Rectal smooth muscle tissue (tissue), 1 donor: ENCODE measurements at regions not wholly inside any gene's neighbourhood (a gene's known extent, or its start where the extent isn't known, plus 50 kb on each side); places are given as distances from the start of the nearest gene placed in this dataset.
"Not testable (repeated sequence)": the region's sequence is repeated elsewhere in the genome, so short reads cannot be mapped to it uniquely, and the experiment has no call there.

Experiments
- H3K27ac ChIP-seq: one replicate; pipeline ENCODE4 v1.7.0; 2013; ENCODE audit warnings: low read depth, low read length, inconsistent platforms
- H3K27me3 ChIP-seq: one replicate; pipeline ENCODE4 v1.7.0; 2013; ENCODE audit warnings: low read length; ENCODE audit not compliant: control insufficient read depth, insufficient read depth
- H3K36me3 ChIP-seq: one replicate; pipeline ENCODE4 v1.7.0; 2013; ENCODE audit warnings: low read length; ENCODE audit not compliant: control insufficient read depth, insufficient read depth
- H3K4me1 ChIP-seq: one replicate; pipeline ENCODE4 v1.7.0; 2013; ENCODE audit warnings: low read length; ENCODE audit not compliant: control insufficient read depth, insufficient read depth
- H3K4me3 ChIP-seq: one replicate; pipeline ENCODE4 v1.7.0; 2013; ENCODE audit warnings: low read length
- H3K9ac ChIP-seq: one replicate; pipeline ENCODE4 v1.7.0; 2013; ENCODE audit warnings: low read length

- not testable (repeated sequence) for H3K9ac ChIP-seq, H3K36me3 ChIP-seq, H3K4me1 ChIP-seq, H3K27ac ChIP-seq, H3K27me3 ChIP-seq, H3K4me3 ChIP-seq
These were observed 635.3 kb downstream of the MID1IP1 start for GRCh38 chrX:39436538-39436937.

- Histone ChIP-seq H3K4me3 (no peak overlapping the region), H3K4me1 (no peaks in the 10 kb centered on the region), H3K36me3 (no peaks in the 10 kb centered on the region), H3K9ac (no peak overlapping the region), H3K27ac (no peak overlapping the region), H3K27me3 (no peaks in the 10 kb centered on the region)
These were observed 636.6 kb downstream of the MID1IP1 start for GRCh38 chrX:39437670-39438441.

- no peaks in the 10 kb centered on the region for H3K4me1 ChIP-seq
- no peak overlapping the region for H3K27ac ChIP-seq
- H3K36me3 ChIP-seq, result no peaks in the 10 kb centered on the region
- H3K27me3 ChIP-seq, result no peaks in the 10 kb centered on the region
- H3K9ac ChIP-seq, result no peak overlapping the region
- H3K4me3 ChIP-seq, result no peak overlapping the region
These were observed 637.6 kb downstream of the MID1IP1 start for GRCh38 chrX:39438603-39439602.

- no peak overlapping the region for H3K27ac ChIP-seq
- no peaks in the 10 kb centered on the region for H3K4me1 ChIP-seq
These were observed 638.9 kb downstream of the MID1IP1 start for GRCh38 chrX:39439906-39440798.

GRCh38 chrX:39440799-39441284 is 639.6 kb downstream of the MID1IP1 start:
- Histone ChIP-seq H3K27ac (no peak overlapping the region), H3K27me3 (no peaks in the 10 kb centered on the region), H3K4me1 (no peaks in the 10 kb centered on the region), H3K4me3 (no peak overlapping the region), H3K36me3 (no peaks in the 10 kb centered on the region), H3K9ac (no peak overlapping the region)

More at GRCh38 chrX:39439906-39440798, 638.9 kb downstream of the MID1IP1 start:
- Histone ChIP-seq H3K27me3 (no peaks in the 10 kb centered on the region), H3K36me3 (no peaks in the 10 kb centered on the region), H3K9ac (no peak overlapping the region), H3K4me3 (no peak overlapping the region)

- no peaks in the 10 kb centered on the region for H3K27me3 ChIP-seq
- no peak overlapping the region for H3K4me3 ChIP-seq
- H3K9ac ChIP-seq, result no peak overlapping the region
- no peak overlapping the region for H3K27ac ChIP-seq
- no peaks in the 10 kb centered on the region for H3K36me3 ChIP-seq
- no peaks in the 10 kb centered on the region for H3K4me1 ChIP-seq
These were observed 641.1 kb downstream of the MID1IP1 start for GRCh38 chrX:39442332-39442731.

GRCh38 chrX:39443240-39443639 is 642.0 kb downstream of the MID1IP1 start:
- H3K27me3 ChIP-seq, result no peaks in the 10 kb centered on the region
- no peaks in the 10 kb centered on the region for H3K36me3 ChIP-seq
- no peak overlapping the region for H3K4me3 ChIP-seq
- H3K27ac ChIP-seq, result no peak overlapping the region
- H3K9ac ChIP-seq, result no peak overlapping the region
- H3K4me1 ChIP-seq, result no peaks in the 10 kb centered on the region

- Histone ChIP-seq H3K4me3 (no peak overlapping the region), H3K9ac (no peak overlapping the region), H3K27me3 (no peaks in the 10 kb centered on the region), H3K4me1 (no peaks in the 10 kb centered on the region), H3K36me3 (no peaks in the 10 kb centered on the region), H3K27ac (no peak overlapping the region)
These were observed 644.1 kb downstream of the MID1IP1 start for GRCh38 chrX:39445336-39445735.

GRCh38 chrX:39449352-39449751 is 648.1 kb downstream of the MID1IP1 start:
- Histone ChIP-seq H3K4me1 (no peaks in the 10 kb centered on the region), H3K36me3 (no peaks in the 10 kb centered on the region), H3K27me3 (no peaks in the 10 kb centered on the region), H3K27ac (no peak overlapping the region), H3K4me3 (no peak overlapping the region), H3K9ac (no peak overlapping the region)

- H3K27me3 ChIP-seq, result no peaks in the 10 kb centered on the region
- no peaks in the 10 kb centered on the region for H3K4me1 ChIP-seq
- H3K4me3 ChIP-seq, result no peak overlapping the region
- H3K27ac ChIP-seq, result no peak overlapping the region
- H3K9ac ChIP-seq, result no peak overlapping the region
- H3K36me3 ChIP-seq, result no peaks in the 10 kb centered on the region
These were observed 647.4 kb downstream of the BCOR start for GRCh38 chrX:39450234-39450977.

GRCh38 chrX:39451046-39451445 is 646.7 kb downstream of the BCOR start:
- no peaks in the 10 kb centered on the region for H3K36me3 ChIP-seq
- H3K9ac ChIP-seq, result no peak overlapping the region
- no peak overlapping the region for H3K4me3 ChIP-seq
- no peaks in the 10 kb centered on the region for H3K27me3 ChIP-seq
- no peak overlapping the region for H3K27ac ChIP-seq
- no peaks in the 10 kb centered on the region for H3K4me1 ChIP-seq
